ENCODE measurements at regions not wholly inside any gene's neighbourhood (a gene's known extent, or its start where the extent isn't known, plus 50 kb on each side); places are given as distances from the start of the nearest gene placed in this dataset.

GRCh38 chr20:17824676-17825251 is 125.0 kb downstream of the BANF2 start:
- FAIRE-seq = no peak
- Histone ChIP-seq H3K4me3 (ENCODE audit: insufficient read depth, low read depth, low read length) (no peak overlapping the region), H3K27me3 (ENCODE audit: insufficient read depth, low read length) (no peaks in the 10 kb centered on the region), H3K9ac (ENCODE audit: low read length) (no peak overlapping the region), H4K20me1 (ENCODE audit: insufficient read depth, low read length) (no peaks in the 10 kb centered on the region), H3K27ac (ENCODE audit: low read depth, low read length) (no peak overlapping the region), H3K4me1 (ENCODE audit: insufficient read depth, low read length) (peaks cover 11% of the 10 kb centered on the region), H3K36me3 (ENCODE audit: insufficient read depth, low read length) (no peaks in the 10 kb centered on the region), H2AFZ (ENCODE audit: low read depth, low read length) (peak overlapping the region; percentile 43), H3K9me3 (ENCODE audit: insufficient read depth, low read depth, low read length) (no peaks in the 10 kb centered on the region), H3K4me2 (ENCODE audit: low read length) (no peak overlapping the region), H3K79me2 (ENCODE audit: insufficient read depth, low read length) (no peaks in the 10 kb centered on the region)
- H3K4me3 Mint-ChIP-seq (ENCODE audit: unreplicated experiment) = no peak overlapping the region
- H3K36me3 Mint-ChIP-seq (ENCODE audit: low read depth, unreplicated experiment) = no peaks in the 10 kb centered on the region
- DNase-seq (ENCODE audit: low read depth) = no peak
- H3K27me3 Mint-ChIP-seq (ENCODE audit: low read depth, unreplicated experiment) = peaks cover 5% of the 10 kb centered on the region
- H3K4me1 Mint-ChIP-seq (ENCODE audit: low read depth, unreplicated experiment) = peaks cover 13% of the 10 kb centered on the region
- peaks cover 4% of the 10 kb centered on the region for H3K9me3 Mint-ChIP-seq (ENCODE audit: unreplicated experiment)
- TF ChIP-seq, protein P1, sequence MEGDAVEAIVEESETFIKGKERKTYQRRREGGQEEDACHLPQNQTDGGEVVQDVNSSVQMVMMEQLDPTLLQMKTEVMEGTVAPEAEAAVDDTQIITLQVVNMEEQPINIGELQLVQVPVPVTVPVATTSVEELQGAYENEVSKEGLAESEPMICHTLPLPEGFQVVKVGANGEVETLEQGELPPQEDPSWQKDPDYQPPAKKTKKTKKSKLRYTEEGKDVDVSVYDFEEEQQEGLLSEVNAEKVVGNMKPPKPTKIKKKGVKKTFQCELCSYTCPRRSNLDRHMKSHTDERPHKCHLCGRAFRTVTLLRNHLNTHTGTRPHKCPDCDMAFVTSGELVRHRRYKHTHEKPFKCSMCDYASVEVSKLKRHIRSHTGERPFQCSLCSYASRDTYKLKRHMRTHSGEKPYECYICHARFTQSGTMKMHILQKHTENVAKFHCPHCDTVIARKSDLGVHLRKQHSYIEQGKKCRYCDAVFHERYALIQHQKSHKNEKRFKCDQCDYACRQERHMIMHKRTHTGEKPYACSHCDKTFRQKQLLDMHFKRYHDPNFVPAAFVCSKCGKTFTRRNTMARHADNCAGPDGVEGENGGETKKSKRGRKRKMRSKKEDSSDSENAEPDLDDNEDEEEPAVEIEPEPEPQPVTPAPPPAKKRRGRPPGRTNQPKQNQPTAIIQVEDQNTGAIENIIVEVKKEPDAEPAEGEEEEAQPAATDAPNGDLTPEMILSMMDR (IDR thresholded peaks at IDR 0.05; ENCODE audit: insufficient read depth, low read depth, low read length) = no peak
- no peak for TF ChIP-seq EZH2 (IDR thresholded peaks at IDR 0.05; ENCODE audit: insufficient read depth, low read length)
- H3K27ac Mint-ChIP-seq (ENCODE audit: unreplicated experiment) = no peak overlapping the region

DNA sequence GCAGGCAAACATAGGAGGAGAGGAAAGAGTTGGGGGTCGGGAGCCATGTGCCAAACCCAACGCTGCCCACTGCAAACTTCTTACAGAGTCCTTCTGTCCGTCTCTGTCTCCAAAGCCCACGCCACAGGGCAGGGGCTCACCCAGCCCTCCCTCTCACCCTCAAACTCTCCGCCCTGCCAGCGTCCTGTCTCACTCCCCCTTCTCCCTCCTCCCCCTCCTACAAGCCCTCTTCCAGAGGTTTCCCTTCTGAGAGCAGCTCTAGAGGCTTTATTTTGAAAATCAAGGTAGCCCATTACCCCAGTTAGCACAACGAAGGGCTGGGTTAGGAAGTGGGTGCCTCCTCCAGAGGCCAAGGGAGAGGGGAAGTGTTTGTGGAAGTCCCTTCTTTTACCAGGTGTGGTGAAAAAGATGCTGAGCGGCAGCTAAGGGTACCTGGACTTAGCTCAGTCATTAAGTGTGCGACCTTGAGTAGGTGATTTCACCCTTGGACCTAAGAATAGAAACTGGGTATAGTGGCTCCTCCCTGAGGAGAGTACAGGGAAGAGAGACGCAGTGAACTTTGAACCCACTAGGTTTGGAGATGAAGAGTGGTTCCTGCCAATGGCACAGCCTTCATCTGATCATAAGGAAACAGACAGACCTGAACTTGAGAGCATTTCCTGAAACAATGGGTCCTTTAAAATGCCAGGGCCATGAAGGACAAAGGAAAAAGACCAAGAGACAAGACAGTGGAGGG is 123.8 kb downstream of the BANF2 start:
- Mint-ChIP-seq H3K4me3 (ENCODE audit: unreplicated experiment) (no peak overlapping the region), H3K27ac (ENCODE audit: unreplicated experiment) (no peak overlapping the region), H3K27me3 (ENCODE audit: low read depth, unreplicated experiment) (peaks cover 5% of the 10 kb centered on the region), H3K36me3 (ENCODE audit: low read depth, unreplicated experiment) (no peaks in the 10 kb centered on the region), H3K4me1 (ENCODE audit: low read depth, unreplicated experiment) (peaks cover 13% of the 10 kb centered on the region), H3K9me3 (ENCODE audit: unreplicated experiment) (peaks cover 8% of the 10 kb centered on the region)
- FAIRE-seq = no peak
- Histone ChIP-seq H3K9me3 (ENCODE audit: insufficient read depth, low read depth, low read length) (no peaks in the 10 kb centered on the region), H3K27ac (ENCODE audit: low read depth, low read length) (no peak overlapping the region), H3K27me3 (ENCODE audit: insufficient read depth, low read length) (no peaks in the 10 kb centered on the region), H3K4me3 (ENCODE audit: insufficient read depth, low read depth, low read length) (no peak overlapping the region), H3K4me2 (ENCODE audit: low read length) (no peak overlapping the region), H3K9ac (ENCODE audit: low read length) (no peak overlapping the region), H2AFZ (ENCODE audit: low read depth, low read length) (no peak overlapping the region), H3K36me3 (ENCODE audit: insufficient read depth, low read length) (no peaks in the 10 kb centered on the region), H4K20me1 (ENCODE audit: insufficient read depth, low read length) (no peaks in the 10 kb centered on the region), H3K4me1 (ENCODE audit: insufficient read depth, low read length) (peaks cover 11% of the 10 kb centered on the region), H3K79me2 (ENCODE audit: insufficient read depth, low read length) (no peaks in the 10 kb centered on the region)
- TF ChIP-seq EZH2 (IDR thresholded peaks at IDR 0.05; ENCODE audit: insufficient read depth, low read length) = no peak
- TF ChIP-seq, protein P1 (IDR thresholded peaks at IDR 0.05; ENCODE audit: insufficient read depth, low read depth, low read length) = no peak
- no peak for DNase-seq (ENCODE audit: low read depth)
